ENCODE measurements at regions not wholly inside any gene's neighbourhood (a gene's known extent, or its start where the extent isn't known, plus 50 kb on each side); places are given as distances from the start of the nearest gene placed in this dataset.

- TF ChIP-seq CTCF (IDR thresholded peaks at IDR 0.05) (no peak), POLR2AphosphoS5 (IDR thresholded peaks at IDR 0.05) (no peak)
Measured at GRCh38 chr2:237157780-237158102, 72.1 kb downstream of the COPS8 start.

Data from suprapubic skin (tissue), 3 donors.